ENCODE measurements at regions not wholly inside any gene's neighbourhood (a gene's known extent, or its start where the extent isn't known, plus 50 kb on each side); places are given as distances from the start of the nearest gene placed in this dataset.

DNA sequence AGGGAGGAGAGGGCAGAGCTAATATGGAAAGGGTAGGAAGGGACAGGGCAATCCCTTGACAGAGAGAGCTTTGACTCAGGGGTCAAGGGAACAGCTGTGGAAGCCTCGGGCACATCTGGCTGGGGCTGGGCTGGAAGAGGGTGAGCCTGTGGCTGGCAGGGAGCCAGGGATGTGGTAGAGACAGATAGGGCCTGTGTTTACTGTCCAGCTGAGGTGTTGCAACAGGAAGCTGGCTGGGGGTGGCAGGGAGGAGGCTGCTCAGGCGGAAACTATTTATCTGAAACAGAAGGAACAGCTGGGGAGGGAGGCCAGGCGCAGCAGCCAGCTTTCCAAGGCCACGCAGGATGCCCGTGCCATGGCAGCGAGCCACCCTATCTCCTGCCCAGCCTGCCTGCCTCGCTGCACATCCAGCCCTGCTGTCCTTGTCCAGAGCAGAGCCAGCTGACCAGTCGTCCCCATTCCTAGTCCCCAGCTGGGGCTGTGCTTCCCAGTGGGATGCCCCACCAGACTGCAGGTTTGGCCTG lies 264.7 kb downstream of the CYP26B1 start (continued):
- TF ChIP-seq, protein P1, sequence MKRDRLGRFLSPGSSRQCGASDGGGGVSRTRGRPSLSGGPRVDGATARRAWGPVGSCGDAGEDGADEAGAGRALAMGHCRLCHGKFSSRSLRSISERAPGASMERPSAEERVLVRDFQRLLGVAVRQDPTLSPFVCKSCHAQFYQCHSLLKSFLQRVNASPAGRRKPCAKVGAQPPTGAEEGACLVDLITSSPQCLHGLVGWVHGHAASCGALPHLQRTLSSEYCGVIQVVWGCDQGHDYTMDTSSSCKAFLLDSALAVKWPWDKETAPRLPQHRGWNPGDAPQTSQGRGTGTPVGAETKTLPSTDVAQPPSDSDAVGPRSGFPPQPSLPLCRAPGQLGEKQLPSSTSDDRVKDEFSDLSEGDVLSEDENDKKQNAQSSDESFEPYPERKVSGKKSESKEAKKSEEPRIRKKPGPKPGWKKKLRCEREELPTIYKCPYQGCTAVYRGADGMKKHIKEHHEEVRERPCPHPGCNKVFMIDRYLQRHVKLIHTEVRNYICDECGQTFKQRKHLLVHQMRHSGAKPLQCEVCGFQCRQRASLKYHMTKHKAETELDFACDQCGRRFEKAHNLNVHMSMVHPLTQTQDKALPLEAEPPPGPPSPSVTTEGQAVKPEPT (CRISPR knock-in tag; IDR thresholded peaks at IDR 0.05; ENCODE audit: low read depth) = 0 out of 2 replicates have a peak, but pooled peaks have one; percentile 38
- no peak for TF ChIP-seq ISX (CRISPR knock-in tag; conservative IDR thresholded peaks at IDR 0.05)
- TF ChIP-seq, protein P2, sequence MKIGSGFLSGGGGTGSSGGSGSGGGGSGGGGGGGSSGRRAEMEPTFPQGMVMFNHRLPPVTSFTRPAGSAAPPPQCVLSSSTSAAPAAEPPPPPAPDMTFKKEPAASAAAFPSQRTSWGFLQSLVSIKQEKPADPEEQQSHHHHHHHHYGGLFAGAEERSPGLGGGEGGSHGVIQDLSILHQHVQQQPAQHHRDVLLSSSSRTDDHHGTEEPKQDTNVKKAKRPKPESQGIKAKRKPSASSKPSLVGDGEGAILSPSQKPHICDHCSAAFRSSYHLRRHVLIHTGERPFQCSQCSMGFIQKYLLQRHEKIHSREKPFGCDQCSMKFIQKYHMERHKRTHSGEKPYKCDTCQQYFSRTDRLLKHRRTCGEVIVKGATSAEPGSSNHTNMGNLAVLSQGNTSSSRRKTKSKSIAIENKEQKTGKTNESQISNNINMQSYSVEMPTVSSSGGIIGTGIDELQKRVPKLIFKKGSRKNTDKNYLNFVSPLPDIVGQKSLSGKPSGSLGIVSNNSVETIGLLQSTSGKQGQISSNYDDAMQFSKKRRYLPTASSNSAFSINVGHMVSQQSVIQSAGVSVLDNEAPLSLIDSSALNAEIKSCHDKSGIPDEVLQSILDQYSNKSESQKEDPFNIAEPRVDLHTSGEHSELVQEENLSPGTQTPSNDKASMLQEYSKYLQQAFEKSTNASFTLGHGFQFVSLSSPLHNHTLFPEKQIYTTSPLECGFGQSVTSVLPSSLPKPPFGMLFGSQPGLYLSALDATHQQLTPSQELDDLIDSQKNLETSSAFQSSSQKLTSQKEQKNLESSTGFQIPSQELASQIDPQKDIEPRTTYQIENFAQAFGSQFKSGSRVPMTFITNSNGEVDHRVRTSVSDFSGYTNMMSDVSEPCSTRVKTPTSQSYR (CRISPR knock-in tag; IDR thresholded peaks at IDR 0.05; ENCODE audit: borderline replicate concordance) = peak; percentile 91; the same call in 1 of the 2 replicates
- TF ChIP-seq HES4 (CRISPR knock-in tag; IDR thresholded peaks at IDR 0.05; ENCODE audit: borderline replicate concordance) = peak; percentile 82
- TF ChIP-seq GATAD1 (CRISPR knock-in tag; IDR thresholded peaks at IDR 0.05) = peak; percentile 66; the same call in 1 of the 2 replicates
- TF ChIP-seq, protein P3, sequence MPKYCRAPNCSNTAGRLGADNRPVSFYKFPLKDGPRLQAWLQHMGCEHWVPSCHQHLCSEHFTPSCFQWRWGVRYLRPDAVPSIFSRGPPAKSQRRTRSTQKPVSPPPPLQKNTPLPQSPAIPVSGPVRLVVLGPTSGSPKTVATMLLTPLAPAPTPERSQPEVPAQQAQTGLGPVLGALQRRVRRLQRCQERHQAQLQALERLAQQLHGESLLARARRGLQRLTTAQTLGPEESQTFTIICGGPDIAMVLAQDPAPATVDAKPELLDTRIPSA (CRISPR knock-in tag; IDR thresholded peaks at IDR 0.05; ENCODE audit: borderline replicate concordance) = no peak
- peak; percentile 94 for TF ChIP-seq SOX5 (CRISPR knock-in tag; IDR thresholded peaks at IDR 0.05; ENCODE audit: borderline replicate concordance)
- peak; percentile 99 for TF ChIP-seq FOXO1 (CRISPR knock-in tag; IDR thresholded peaks at IDR 0.05)
- TF ChIP-seq, protein P4, sequence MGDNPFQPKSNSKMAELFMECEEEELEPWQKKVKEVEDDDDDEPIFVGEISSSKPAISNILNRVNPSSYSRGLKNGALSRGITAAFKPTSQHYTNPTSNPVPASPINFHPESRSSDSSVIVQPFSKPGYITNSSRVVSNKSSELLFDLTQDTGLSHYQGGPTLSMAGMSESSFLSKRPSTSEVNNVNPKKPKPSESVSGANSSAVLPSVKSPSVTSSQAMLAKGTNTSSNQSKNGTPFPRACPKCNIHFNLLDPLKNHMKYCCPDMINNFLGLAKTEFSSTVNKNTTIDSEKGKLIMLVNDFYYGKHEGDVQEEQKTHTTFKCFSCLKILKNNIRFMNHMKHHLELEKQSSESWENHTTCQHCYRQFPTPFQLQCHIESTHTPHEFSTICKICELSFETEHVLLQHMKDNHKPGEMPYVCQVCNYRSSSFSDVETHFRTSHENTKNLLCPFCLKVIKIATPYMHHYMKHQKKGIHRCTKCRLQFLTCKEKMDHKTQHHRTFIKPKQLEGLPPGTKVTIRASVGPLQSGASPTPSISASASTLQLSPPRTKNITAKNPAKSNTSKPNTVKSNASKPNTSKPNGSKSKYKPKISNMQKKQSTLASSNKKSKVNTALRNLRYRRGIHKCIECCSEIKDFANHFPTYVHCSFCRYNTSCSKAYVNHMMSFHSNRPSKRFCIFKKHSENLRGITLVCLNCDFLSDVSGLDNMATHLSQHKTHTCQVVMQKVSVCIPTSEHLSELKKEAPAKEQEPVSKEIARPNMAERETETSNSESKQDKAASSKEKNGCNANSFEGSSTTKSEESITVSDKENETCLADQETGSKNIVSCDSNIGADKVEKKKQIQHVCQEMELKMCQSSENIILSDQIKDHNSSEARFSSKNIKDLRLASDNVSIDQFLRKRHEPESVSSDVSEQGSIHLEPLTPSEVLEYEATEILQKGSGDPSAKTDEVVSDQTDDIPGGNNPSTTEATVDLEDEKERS (CRISPR knock-in tag; IDR thresholded peaks at IDR 0.05) = peak; percentile 56; the same call in 1 of the 2 replicates
- TF ChIP-seq, protein P5, sequence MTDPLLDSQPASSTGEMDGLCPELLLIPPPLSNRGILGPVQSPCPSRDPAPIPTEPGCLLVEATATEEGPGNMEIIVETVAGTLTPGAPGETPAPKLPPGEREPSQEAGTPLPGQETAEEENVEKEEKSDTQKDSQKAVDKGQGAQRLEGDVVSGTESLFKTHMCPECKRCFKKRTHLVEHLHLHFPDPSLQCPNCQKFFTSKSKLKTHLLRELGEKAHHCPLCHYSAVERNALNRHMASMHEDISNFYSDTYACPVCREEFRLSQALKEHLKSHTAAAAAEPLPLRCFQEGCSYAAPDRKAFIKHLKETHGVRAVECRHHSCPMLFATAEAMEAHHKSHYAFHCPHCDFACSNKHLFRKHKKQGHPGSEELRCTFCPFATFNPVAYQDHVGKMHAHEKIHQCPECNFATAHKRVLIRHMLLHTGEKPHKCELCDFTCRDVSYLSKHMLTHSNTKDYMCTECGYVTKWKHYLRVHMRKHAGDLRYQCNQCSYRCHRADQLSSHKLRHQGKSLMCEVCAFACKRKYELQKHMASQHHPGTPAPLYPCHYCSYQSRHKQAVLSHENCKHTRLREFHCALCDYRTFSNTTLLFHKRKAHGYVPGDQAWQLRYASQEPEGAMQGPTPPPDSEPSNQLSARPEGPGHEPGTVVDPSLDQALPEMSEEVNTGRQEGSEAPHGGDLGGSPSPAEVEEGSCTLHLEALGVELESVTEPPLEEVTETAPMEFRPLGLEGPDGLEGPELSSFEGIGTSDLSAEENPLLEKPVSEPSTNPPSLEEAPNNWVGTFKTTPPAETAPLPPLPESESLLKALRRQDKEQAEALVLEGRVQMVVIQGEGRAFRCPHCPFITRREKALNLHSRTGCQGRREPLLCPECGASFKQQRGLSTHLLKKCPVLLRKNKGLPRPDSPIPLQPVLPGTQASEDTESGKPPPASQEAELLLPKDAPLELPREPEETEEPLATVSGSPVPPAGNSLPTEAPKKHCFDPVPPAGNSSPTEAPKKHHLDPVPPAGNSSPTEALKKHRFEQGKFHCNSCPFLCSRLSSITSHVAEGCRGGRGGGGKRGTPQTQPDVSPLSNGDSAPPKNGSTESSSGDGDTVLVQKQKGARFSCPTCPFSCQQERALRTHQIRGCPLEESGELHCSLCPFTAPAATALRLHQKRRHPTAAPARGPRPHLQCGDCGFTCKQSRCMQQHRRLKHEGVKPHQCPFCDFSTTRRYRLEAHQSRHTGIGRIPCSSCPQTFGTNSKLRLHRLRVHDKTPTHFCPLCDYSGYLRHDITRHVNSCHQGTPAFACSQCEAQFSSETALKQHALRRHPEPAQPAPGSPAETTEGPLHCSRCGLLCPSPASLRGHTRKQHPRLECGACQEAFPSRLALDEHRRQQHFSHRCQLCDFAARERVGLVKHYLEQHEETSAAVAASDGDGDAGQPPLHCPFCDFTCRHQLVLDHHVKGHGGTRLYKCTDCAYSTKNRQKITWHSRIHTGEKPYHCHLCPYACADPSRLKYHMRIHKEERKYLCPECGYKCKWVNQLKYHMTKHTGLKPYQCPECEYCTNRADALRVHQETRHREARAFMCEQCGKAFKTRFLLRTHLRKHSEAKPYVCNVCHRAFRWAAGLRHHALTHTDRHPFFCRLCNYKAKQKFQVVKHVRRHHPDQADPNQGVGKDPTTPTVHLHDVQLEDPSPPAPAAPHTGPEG (CRISPR knock-in tag; IDR thresholded peaks at IDR 0.05) = no peak
- peak; percentile 93 for TF ChIP-seq HDAC1 (CRISPR knock-in tag; IDR thresholded peaks at IDR 0.05)
- peak; percentile 74; the same call in 1 of the 2 replicates for TF ChIP-seq NCOR1 (IDR thresholded peaks at IDR 0.05; ENCODE audit: borderline replicate concordance, low read length)
- peak; percentile 97 for TF ChIP-seq ZNF264 (CRISPR knock-in tag; IDR thresholded peaks at IDR 0.05)

Measured in HepG2 (cell line).